HCEC 1CT (cell line): ENCODE measurements at regions not wholly inside any gene's neighbourhood (a gene's known extent, or its start where the extent isn't known, plus 50 kb on each side); places are given as distances from the start of the nearest gene placed in this dataset.
"Not testable (repeated sequence)": the region's sequence is repeated elsewhere in the genome, so short reads cannot be mapped to it uniquely, and the experiment has no call there.

Experiments
- DNase-seq: peaks from one replicate; pipeline ENCODE4 v3.0.0-alpha.2; 2017

DNA sequence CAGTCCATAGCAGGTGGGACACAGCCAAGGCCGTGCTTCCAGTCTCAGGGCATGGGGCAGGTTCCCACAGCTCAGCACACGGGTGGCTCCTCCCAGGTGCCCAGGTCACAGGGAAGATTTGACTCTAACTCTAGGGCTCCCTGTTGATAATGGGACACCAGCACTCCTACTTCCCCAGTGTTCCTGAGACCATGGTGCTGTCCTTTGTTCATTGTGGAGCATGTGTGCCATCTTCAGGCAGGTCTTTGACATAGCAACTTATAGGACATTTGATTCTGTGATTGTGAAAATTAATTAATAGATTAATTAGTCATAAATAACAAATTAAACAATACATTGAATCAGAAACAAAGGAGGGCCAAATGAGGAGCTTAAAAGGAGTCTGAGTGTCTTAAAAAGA lies 635.0 kb downstream of the RPIA start:
- not testable (repeated sequence) for DNase-seq

DNA sequence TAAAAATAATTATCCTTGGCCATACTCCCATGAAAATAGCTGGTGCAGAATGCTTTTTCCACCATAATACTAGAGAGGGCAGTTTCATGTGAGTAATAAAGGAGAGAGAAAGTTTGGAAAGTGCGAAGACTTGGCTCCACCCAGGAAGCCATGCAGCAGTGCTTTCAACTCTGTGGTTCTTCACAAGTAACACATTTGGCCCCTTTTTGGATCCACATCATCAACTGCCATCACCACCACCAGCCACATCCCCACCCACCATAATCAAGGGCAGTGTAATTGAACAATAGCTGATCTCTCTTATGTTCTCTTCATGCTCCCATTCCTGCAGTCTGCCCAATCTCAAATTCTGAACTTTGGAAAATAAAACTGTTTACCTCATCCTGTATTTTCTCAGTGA lies 637.3 kb downstream of the RPIA start:
- not testable (repeated sequence) for DNase-seq
